ENCODE measurements at regions not wholly inside any gene's neighbourhood (a gene's known extent, or its start where the extent isn't known, plus 50 kb on each side); places are given as distances from the start of the nearest gene placed in this dataset.

DNA sequence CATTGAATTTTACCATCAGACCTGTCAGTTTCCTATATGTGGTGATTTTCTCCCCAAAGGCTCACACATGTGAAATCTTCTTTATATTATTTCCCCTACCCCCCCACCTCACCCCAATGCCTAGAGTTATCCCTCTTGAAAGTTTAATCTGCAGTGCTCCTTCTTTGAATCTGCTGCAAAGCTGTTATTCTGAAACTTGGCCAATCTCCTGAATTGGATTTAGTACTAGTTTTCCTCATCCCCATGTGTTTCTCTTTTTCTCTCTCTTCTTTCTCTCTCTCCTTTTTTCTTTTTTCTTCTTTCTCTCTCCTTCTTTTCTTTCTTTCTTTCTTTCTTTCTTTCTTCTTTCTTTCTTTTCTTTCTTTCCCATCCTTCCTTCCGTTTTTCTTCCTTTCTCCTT, 886.2 kb downstream of the TYW1 start:
- ChIA-PET POLR2A (ENCODE audit: partially characterized antibody) (no interaction called here), CTCF (ENCODE audit: partially characterized antibody) (interaction anchor here (1.4 kb wide), 1 partner anchor 10 kb away, joined by 3 read pairs; no protein-coding TSS in a partner anchor)
- Histone ChIP-seq H3K79me1 (ENCODE audit: low read depth, low read length) (no peaks in the 10 kb centered on the region), H3K4me1 (replicated peaks in 1 of 4; ENCODE audit: control insufficient read depth in 3 of 4, insufficient read depth in 4 of 4, low read length in 3 of 4) (no peaks in the 10 kb centered on the region), H3K14ac (ENCODE audit: insufficient read length) (no peak overlapping the region), H3K9ac (replicated peaks in 1 of 4; ENCODE audit: extremely low read depth in 1 of 4, low read depth in 3 of 4, low read length in 3 of 4) (no peak overlapping the region), H3K4ac (replicated peaks; ENCODE audit: insufficient read length, low read depth, low read length) (no peak overlapping the region), H3K36me3 (ENCODE audit: control insufficient read depth in 2 of 4, insufficient read depth in 4 of 4, low read length in 3 of 4) (no peaks in the 10 kb centered on the region), H4K20me1 (replicated peaks in 1 of 2; ENCODE audit: control insufficient read depth in 1 of 2, insufficient read depth in 2 of 2, low read length in 2 of 2) (no peaks in the 10 kb centered on the region), H3K4me3 (ENCODE audit: extremely low read depth in 1 of 4, insufficient read depth in 2 of 4, low read depth in 3 of 4, low read length in 4 of 4) (no peak overlapping the region), H2AFZ (ENCODE audit: low read length) (no peak overlapping the region), H2BK20ac (ENCODE audit: low read length) (no peak overlapping the region), H3K79me2 (ENCODE audit: control insufficient read depth in 1 of 2, insufficient read depth in 2 of 2, low read length in 2 of 2) (no peaks in the 10 kb centered on the region), H3K56ac (replicated peaks; ENCODE audit: insufficient read length, low read depth, low read length) (no peak overlapping the region), H3K23me2 (ENCODE audit: low read depth, low read length) (no peaks in the 10 kb centered on the region), H3K18ac (ENCODE audit: extremely low read depth, low read length) (no peak overlapping the region), H2AK5ac (ENCODE audit: low read depth, low read length) (no peak overlapping the region), H2BK12ac (ENCODE audit: low read depth, low read length) (no peak overlapping the region), H4K5ac (ENCODE audit: insufficient read length, low read depth, low read length) (no peak overlapping the region), H2BK5ac (ENCODE audit: low read depth, low read length) (no peak overlapping the region), H3K23ac (ENCODE audit: insufficient read length) (no peak overlapping the region), H2BK15ac (ENCODE audit: low read length) (no peak overlapping the region), H3K4me2 (ENCODE audit: insufficient read depth in 1 of 2, low read depth in 2 of 2, low read length in 2 of 2) (no peak overlapping the region), H3K9me3 (ENCODE audit: insufficient read depth in 2 of 2, low read depth in 1 of 2, low read length in 1 of 2) (peaks cover 0 to 9% of the 10 kb centered on the region in 2 experiments; a peak in 2 of 4 replicates), H2BK120ac (replicated peaks; ENCODE audit: low read depth, low read length) (no peak overlapping the region), H3K27ac (ENCODE audit: low read depth, low read length) (no peak overlapping the region), H4K91ac (replicated peaks; ENCODE audit: insufficient read length, low read length) (no peak overlapping the region), H4K8ac (ENCODE audit: extremely low read depth, insufficient read depth, low read length) (no peak overlapping the region), H3K27me3 (replicated peaks in 1 of 4; ENCODE audit: control insufficient read depth in 3 of 4, extremely low read depth in 1 of 4, insufficient read depth in 3 of 4, low read length in 3 of 4) (no peaks in the 10 kb centered on the region)
- DNase-seq (ENCODE audit: low read depth in 1 of 2, low spot score in 2 of 2) (no peak), FAIRE-seq (no peak)
- no peak for TF ChIP-seq SIRT6 (IDR thresholded peaks at IDR 0.05; ENCODE audit: low read length)
- no peak for TF ChIP-seq CTBP2 (IDR thresholded peaks at IDR 0.05; ENCODE audit: borderline replicate concordance, insufficient read depth, insufficient read length, low read length)
- no peak for TF ChIP-seq GABPA (IDR thresholded peaks at IDR 0.05; ENCODE audit: borderline replicate concordance, insufficient read depth, low read length)
- TF ChIP-seq ZNF274 (IDR thresholded peaks at IDR 0.05; ENCODE audit: borderline replicate concordance, extremely low read depth, low read length), result no peak
- TF ChIP-seq, protein P1, sequence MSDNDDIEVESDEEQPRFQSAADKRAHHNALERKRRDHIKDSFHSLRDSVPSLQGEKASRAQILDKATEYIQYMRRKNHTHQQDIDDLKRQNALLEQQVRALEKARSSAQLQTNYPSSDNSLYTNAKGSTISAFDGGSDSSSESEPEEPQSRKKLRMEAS (IDR thresholded peaks at IDR 0.05), result no peak
- TF ChIP-seq CBX8 (IDR thresholded peaks at IDR 0.05; ENCODE audit: borderline replicate concordance, low read depth, low read length), result no peak
- WGBS, 2 experiments (ENCODE audit: extremely low coverage in 1 of 2, insufficient coverage in 1 of 2, insufficient read length in 1 of 2, insufficient replicate concordance in 2 of 2, low coverage in 1 of 2, low lambda C conversion rate in 2 of 2, missing lambda C conversion rate in 1 of 2), result no CpG with 5 or more reads among the region's 1 CpG

Measured in H1 (cell line).